GM12878 (cell line): ENCODE measurements at regions not wholly inside any gene's neighbourhood (a gene's known extent, or its start where the extent isn't known, plus 50 kb on each side); places are given as distances from the start of the nearest gene placed in this dataset.

ENCODE experiments used
- ATAC-seq: fragments of 200-7000 bp; cut with Tn5 transposase; 3 replicates; pipeline ENCODE4 v1.9.1; 2020; ENCODE audit warnings: mild to moderate bottlenecking, moderate library complexity
- BruUV-seq: library from RNA; stranded (reverse); fragments of 400-500 nt; replicated peaks from 2 replicates; lab custom pipeline; 2021; lab: Mats Ljungman, UMichigan
- CTCF ChIA-PET: fragments of 300-600 bp; sonication (Branson Sonifier 250); formaldehyde crosslinking; extraction: SDS; loops from one replicate; lab custom pipeline; 2021; ENCODE audit warnings: inconsistent platforms; lab: Yijun Ruan, JAX
- POLR2A ChIA-PET: fragments of 350-600 bp; formaldehyde crosslinking; extraction: SDS; loops from one replicate; lab custom pipeline; 2021; ENCODE audit warnings: inconsistent platforms; lab: Charles Lee
- RAD21 ChIA-PET: fragments of 300-600 bp; sonication (Branson Sonifier 250); formaldehyde crosslinking; loops from one replicate; lab custom pipeline; 2023; ENCODE audit warnings: antibody characterized with exemption; ENCODE audit not compliant: unreplicated experiment; lab: Charles Lee
- SMC1A ChIA-PET: fragments of 300-600 bp; sonication (Branson Sonifier 250); formaldehyde crosslinking; loops from one replicate; lab custom pipeline; 2023; ENCODE audit not compliant: unreplicated experiment, uncharacterized antibody; lab: Charles Lee
- DNase-seq: peaks from one replicate; pipeline ENCODE4 v3.0.0-alpha.2; 2011; ENCODE audit warnings: low read depth, low spot score
- FAIRE-seq: peaks from 3 replicates; lab custom pipeline; 2011; peaks lifted over from hg19 to GRCh38; lab: Jason Lieb, UNC
- H2AFZ ChIP-seq: 2 replicates; pipeline ENCODE4 v1.6.0; 2011; ENCODE audit warnings: low read depth, low read length, control low read depth; ENCODE audit not compliant: control insufficient read depth
- H3K27ac ChIP-seq: 2 replicates; pipeline ENCODE4 v1.5.1; 2011; ENCODE audit warnings: control low read depth; ENCODE audit not compliant: control insufficient read depth, insufficient read depth
- H3K27me3 ChIP-seq, 2 experiments: replicated peaks in 1 of 2; 2 replicates each; pipeline versions ENCODE4 v1.6.0 to v1.6.1; 2011; ENCODE audit warnings: low read length in 1 of 2; ENCODE audit not compliant: control insufficient read depth in 2 of 2, insufficient read depth in 2 of 2
- H3K36me3 ChIP-seq, 2 experiments: 2 replicates each; pipeline ENCODE4 v1.5.1; 2011; ENCODE audit warnings: low read length in 1 of 2; ENCODE audit not compliant: control insufficient read depth in 2 of 2, insufficient read depth in 2 of 2
- H3K4me1 ChIP-seq: 2 replicates; pipeline ENCODE4 v1.6.1; 2011; ENCODE audit warnings: mild to moderate bottlenecking, low read length, moderate library complexity, mixed read lengths; ENCODE audit not compliant: control insufficient read depth, insufficient read depth
- H3K4me2 ChIP-seq: 2 replicates; pipeline ENCODE4 v1.6.0; 2011; ENCODE audit warnings: control low read depth; ENCODE audit not compliant: control insufficient read depth, insufficient read depth
- H3K4me3 ChIP-seq: fragments of 200-600 bp; sonication (generic); 2 replicates; pipeline ENCODE4 v1.5.1; 2016
- H3K79me2 ChIP-seq: 2 replicates; pipeline ENCODE4 v1.6.0; 2011; ENCODE audit warnings: low read length; ENCODE audit not compliant: control insufficient read depth, insufficient read depth
- H3K9ac ChIP-seq: 2 replicates; pipeline ENCODE4 v1.8.0; 2011; ENCODE audit warnings: low read length, control low read depth, mixed read lengths; ENCODE audit not compliant: control insufficient read depth, insufficient read depth
- H3K9me3 ChIP-seq: replicated peaks from 3 replicates; pipeline ENCODE4 v1.5.1; 2011; ENCODE audit warnings: mild to moderate bottlenecking, low read length; ENCODE audit not compliant: control insufficient read depth, insufficient read depth
- H4K20me1 ChIP-seq: 2 replicates; pipeline ENCODE4 v1.6.0; 2011; ENCODE audit not compliant: control insufficient read depth, insufficient read depth
- FOS ChIP-seq: IDR thresholded peaks from 3 replicates; pipeline ENCODE4 v1.6.1; 2011; ENCODE audit warnings: borderline replicate concordance; ENCODE audit not compliant: insufficient read length; ENCODE audit errors: extremely low read depth
- ZNF207 ChIP-seq: fragments of 450-650 bp; IDR thresholded peaks from 2 replicates; pipeline ENCODE4 v1.6.1; 2014; ENCODE audit warnings: antibody characterized with exemption, mild to moderate bottlenecking, borderline replicate concordance
- ZNF217 ChIP-seq: fragments of 450-650 bp; IDR thresholded peaks from 2 replicates; pipeline ENCODE4 v1.6.1; 2017; ENCODE audit warnings: antibody characterized with exemption, mild to moderate bottlenecking
- WGBS: methylation state at CpG from one replicate; pipeline ENCODE4 v1.1.6; 2016; ENCODE audit warnings: low lambda C conversion rate; ENCODE audit not compliant: insufficient replicate concordance, insufficient coverage; ENCODE audit errors: missing lambda C conversion rate; 5-methylcytosine and 5-hydroxymethylcytosine counted together
- in situ Hi-C: fragments of 300-500 bp; cut with MboI; formaldehyde crosslinking; loops from 9 replicates; pipeline ENCODE4 v1.14.3; 2018; ENCODE audit warnings: mixed read lengths
- intact Hi-C: fragments of 100-400 bp; cut with micrococcal nuclease; formaldehyde crosslinking; loops from one replicate; pipeline ENCODE4 v1.14.2; 2022; ENCODE audit not compliant: unreplicated experiment
- TF ChIP-seq, protein P1 (sequence below): IDR thresholded peaks from 2 replicates; pipeline ENCODE4 v1.6.1; 2012; ENCODE audit warnings: improper control_type of control experiment, low read depth, low read length; ENCODE audit not compliant: insufficient replicate concordance
- TF ChIP-seq, protein P2 (sequence below): fragments of 450-650 bp; IDR thresholded peaks from 2 replicates; pipeline ENCODE4 v1.6.1; 2017; ENCODE audit warnings: mild to moderate bottlenecking, low read depth, inconsistent platforms; ENCODE audit not compliant: poor library complexity, severe bottlenecking

DNA sequence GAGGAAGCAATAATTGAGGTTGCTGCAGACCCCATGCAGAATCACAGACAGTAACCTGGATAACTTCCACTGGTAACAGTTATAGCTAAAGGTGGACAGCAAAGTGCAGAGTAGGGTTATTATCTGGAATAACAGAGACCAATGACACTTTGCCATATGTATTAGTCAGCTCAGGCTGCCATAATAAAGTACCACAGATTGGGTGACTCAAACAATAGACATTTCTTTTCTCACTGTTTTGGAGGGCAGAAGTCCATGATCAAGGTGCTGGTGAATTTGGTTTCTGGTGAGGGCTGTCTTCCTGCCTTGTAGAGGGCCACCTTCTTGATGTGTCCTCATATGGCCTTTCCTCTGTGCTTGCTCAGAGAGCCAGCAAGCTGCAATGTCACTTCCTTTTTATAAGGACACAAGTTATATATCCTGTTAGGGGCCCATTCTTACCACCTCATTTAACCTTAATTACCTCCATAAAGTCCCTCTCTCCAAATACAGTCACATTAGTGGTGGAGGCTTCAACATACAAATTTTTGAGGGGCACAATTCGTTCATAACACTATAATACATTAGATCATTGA lies 191.0 kb upstream of the LRP1B start (continued):
- TF ChIP-seq, protein P1, sequence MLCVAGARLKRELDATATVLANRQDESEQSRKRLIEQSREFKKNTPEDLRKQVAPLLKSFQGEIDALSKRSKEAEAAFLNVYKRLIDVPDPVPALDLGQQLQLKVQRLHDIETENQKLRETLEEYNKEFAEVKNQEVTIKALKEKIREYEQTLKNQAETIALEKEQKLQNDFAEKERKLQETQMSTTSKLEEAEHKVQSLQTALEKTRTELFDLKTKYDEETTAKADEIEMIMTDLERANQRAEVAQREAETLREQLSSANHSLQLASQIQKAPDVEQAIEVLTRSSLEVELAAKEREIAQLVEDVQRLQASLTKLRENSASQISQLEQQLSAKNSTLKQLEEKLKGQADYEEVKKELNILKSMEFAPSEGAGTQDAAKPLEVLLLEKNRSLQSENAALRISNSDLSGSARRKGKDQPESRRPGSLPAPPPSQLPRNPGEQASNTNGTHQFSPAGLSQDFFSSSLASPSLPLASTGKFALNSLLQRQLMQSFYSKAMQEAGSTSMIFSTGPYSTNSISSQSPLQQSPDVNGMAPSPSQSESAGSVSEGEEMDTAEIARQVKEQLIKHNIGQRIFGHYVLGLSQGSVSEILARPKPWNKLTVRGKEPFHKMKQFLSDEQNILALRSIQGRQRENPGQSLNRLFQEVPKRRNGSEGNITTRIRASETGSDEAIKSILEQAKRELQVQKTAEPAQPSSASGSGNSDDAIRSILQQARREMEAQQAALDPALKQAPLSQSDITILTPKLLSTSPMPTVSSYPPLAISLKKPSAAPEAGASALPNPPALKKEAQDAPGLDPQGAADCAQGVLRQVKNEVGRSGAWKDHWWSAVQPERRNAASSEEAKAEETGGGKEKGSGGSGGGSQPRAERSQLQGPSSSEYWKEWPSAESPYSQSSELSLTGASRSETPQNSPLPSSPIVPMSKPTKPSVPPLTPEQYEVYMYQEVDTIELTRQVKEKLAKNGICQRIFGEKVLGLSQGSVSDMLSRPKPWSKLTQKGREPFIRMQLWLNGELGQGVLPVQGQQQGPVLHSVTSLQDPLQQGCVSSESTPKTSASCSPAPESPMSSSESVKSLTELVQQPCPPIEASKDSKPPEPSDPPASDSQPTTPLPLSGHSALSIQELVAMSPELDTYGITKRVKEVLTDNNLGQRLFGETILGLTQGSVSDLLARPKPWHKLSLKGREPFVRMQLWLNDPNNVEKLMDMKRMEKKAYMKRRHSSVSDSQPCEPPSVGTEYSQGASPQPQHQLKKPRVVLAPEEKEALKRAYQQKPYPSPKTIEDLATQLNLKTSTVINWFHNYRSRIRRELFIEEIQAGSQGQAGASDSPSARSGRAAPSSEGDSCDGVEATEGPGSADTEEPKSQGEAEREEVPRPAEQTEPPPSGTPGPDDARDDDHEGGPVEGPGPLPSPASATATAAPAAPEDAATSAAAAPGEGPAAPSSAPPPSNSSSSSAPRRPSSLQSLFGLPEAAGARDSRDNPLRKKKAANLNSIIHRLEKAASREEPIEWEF = no peak
- TF ChIP-seq ZNF217 = no peak

DNA sequence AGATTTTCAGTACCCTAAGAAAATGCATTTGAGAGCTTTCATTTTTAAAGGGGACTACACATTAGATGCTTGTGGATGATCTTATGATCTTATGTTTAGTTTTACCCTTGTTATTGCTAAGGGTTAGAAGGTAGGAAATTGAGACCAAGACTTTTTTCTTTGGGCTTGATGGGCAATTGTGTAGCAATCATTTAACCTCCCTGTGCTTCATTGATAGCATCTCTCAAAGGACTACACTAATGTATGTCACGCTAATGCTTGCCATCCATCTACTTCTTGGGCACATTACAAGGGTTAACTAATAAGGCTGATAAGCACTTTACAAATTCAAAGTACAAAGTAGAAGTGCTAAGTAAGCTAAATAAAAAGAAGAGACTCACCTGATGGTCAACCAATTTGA lies 189.3 kb upstream of the LRP1B start:
- H3K9me3 ChIP-seq = no peaks in the 10 kb centered on the region
- no peak overlapping the region for H3K4me3 ChIP-seq
- in situ Hi-C loops (no loop called here), intact Hi-C loops (no loop called here)
- ChIA-PET POLR2A (no interaction called here), SMC1A (no interaction called here), RAD21 (no interaction called here), CTCF (no interaction called here)
- ATAC-seq (no peak), FAIRE-seq (no peak), DNase-seq (no peak)
- H3K4me2 ChIP-seq = no peak overlapping the region
- no peaks in the 10 kb centered on the region for H3K27me3 ChIP-seq
- H3K4me1 ChIP-seq = no peaks in the 10 kb centered on the region
- H3K36me3 ChIP-seq = no peaks in the 10 kb centered on the region
- no TSS peak for BruUV-seq
- 29% methylated on average over 1 of the region's 1 CpG for WGBS
- no peaks in the 10 kb centered on the region for H4K20me1 ChIP-seq
- H2AFZ ChIP-seq = no peak overlapping the region
- H3K9ac ChIP-seq = no peak overlapping the region
- no peaks in the 10 kb centered on the region for H3K79me2 ChIP-seq
- TF ChIP-seq ZNF207 = no peak
- TF ChIP-seq, protein P2, sequence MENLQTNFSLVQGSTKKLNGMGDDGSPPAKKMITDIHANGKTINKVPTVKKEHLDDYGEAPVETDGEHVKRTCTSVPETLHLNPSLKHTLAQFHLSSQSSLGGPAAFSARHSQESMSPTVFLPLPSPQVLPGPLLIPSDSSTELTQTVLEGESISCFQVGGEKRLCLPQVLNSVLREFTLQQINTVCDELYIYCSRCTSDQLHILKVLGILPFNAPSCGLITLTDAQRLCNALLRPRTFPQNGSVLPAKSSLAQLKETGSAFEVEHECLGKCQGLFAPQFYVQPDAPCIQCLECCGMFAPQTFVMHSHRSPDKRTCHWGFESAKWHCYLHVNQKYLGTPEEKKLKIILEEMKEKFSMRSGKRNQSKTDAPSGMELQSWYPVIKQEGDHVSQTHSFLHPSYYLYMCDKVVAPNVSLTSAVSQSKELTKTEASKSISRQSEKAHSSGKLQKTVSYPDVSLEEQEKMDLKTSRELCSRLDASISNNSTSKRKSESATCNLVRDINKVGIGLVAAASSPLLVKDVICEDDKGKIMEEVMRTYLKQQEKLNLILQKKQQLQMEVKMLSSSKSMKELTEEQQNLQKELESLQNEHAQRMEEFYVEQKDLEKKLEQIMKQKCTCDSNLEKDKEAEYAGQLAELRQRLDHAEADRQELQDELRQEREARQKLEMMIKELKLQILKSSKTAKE = no peak
- no peak for TF ChIP-seq FOS
- H3K27ac ChIP-seq = no peak overlapping the region
